Peyer's patch (tissue), 4 donors: ENCODE measurements at regions not wholly inside any gene's neighbourhood (a gene's known extent, or its start where the extent isn't known, plus 50 kb on each side); places are given as distances from the start of the nearest gene placed in this dataset.

Experiments
- CTCF ChIP-seq, 6 experiments: fragments of 450-650 bp in 4 of 6; fragments of 200-600 bp in 2 of 6; sonication (generic) in 1 of 6; IDR thresholded peaks; one replicate each; pipeline ENCODE4 v1.5.1; 2017 to 2019; ENCODE audit warnings: antibody characterized with exemption in 6 of 6, mild to moderate bottlenecking in 3 of 6, moderate library complexity in 1 of 6
- POLR2A ChIP-seq, 2 donors: fragments of 450-650 bp; IDR thresholded peaks; one replicate each; pipeline ENCODE4 v1.5.1; 2017; ENCODE audit warnings: antibody characterized with exemption in 2 of 2, mild to moderate bottlenecking in 2 of 2, moderate library complexity in 2 of 2

GRCh38 chr5:87008751-87009560, 258.7 kb upstream of the RASA1 start:
- TF ChIP-seq CTCF (IDR thresholded peaks at IDR 0.05) (no peak), POLR2A (IDR thresholded peaks at IDR 0.05) (no peak)
